ENCODE measurements at regions not wholly inside any gene's neighbourhood (a gene's known extent, or its start where the extent isn't known, plus 50 kb on each side); places are given as distances from the start of the nearest gene placed in this dataset.

GRCh38 chr7:106504645-106505044 is 156.3 kb downstream of the CCDC71L start:
- TF ChIP-seq CTCF (IDR thresholded peaks at IDR 0.05) (no peak), POLR2A (IDR thresholded peaks at IDR 0.05) (no peak)
